NCI-H1436 (cell line): ENCODE measurements at regions not wholly inside any gene's neighbourhood (a gene's known extent, or its start where the extent isn't known, plus 50 kb on each side); places are given as distances from the start of the nearest gene placed in this dataset.
"Not testable (repeated sequence)": the region's sequence is repeated elsewhere in the genome, so short reads cannot be mapped to it uniquely, and the experiment has no call there.

Experiments used
- DNase-seq: peaks from one replicate; lab custom pipeline; 2025; lab: John Stamatoyannopoulos, UW

- no peak for DNase-seq
Measured at GRCh38 chr11:71182791-71183677, 69.3 kb downstream of the SHANK2 start.

GRCh38 chr11:71181566-71181965 lies 70.8 kb downstream of the SHANK2 start:
- DNase-seq, result no peak

GRCh38 chr11:71180694-71181470 lies 71.5 kb downstream of the SHANK2 start:
- no peak for DNase-seq

- no peak for DNase-seq
Measured at GRCh38 chr11:71179877-71180605, 72.3 kb downstream of the SHANK2 start.

GRCh38 chr11:71178076-71178475 lies 74.3 kb downstream of the SHANK2 start:
- no peak for DNase-seq

GRCh38 chr11:71176812-71177211 lies 75.6 kb downstream of the SHANK2 start:
- no peak for DNase-seq

GRCh38 chr11:71173709-71174108 lies 78.7 kb downstream of the SHANK2 start:
- DNase-seq, result no peak

- DNase-seq, result no peak
Measured at GRCh38 chr11:71172680-71173079, 79.7 kb downstream of the SHANK2 start.

- DNase-seq, result no peak
Measured at GRCh38 chr11:71171576-71171975, 80.8 kb downstream of the SHANK2 start.

GRCh38 chr11:71170624-71171423 lies 81.6 kb downstream of the SHANK2 start:
- DNase-seq, result no peak

GRCh38 chr11:71169313-71169712 lies 83.1 kb downstream of the SHANK2 start:
- DNase-seq, result no peak

GRCh38 chr11:71167814-71168213 lies 84.6 kb downstream of the SHANK2 start:
- not testable (repeated sequence) for DNase-seq

- DNase-seq, result no peak
Measured at GRCh38 chr11:71165771-71166170, 86.6 kb downstream of the SHANK2 start.

- DNase-seq, result no peak
Measured at GRCh38 chr11:71164621-71165020, 87.8 kb downstream of the SHANK2 start.

GRCh38 chr11:71164186-71164585 lies 88.2 kb downstream of the SHANK2 start:
- DNase-seq, result no peak

- DNase-seq, result no peak
Measured at GRCh38 chr11:71163371-71163770, 89.0 kb downstream of the SHANK2 start.

- DNase-seq, result no peak
Measured at GRCh38 chr11:71158936-71159335, 93.4 kb downstream of the SHANK2 start.

GRCh38 chr11:71157676-71158075 lies 94.7 kb downstream of the SHANK2 start:
- DNase-seq, result not testable (repeated sequence)

- no peak for DNase-seq
Measured at GRCh38 chr11:71156301-71156700, 96.1 kb downstream of the SHANK2 start.

GRCh38 chr11:71155846-71156245 lies 96.5 kb downstream of the SHANK2 start:
- DNase-seq, result no peak

GRCh38 chr11:71154261-71154805 lies 98.0 kb downstream of the SHANK2 start:
- DNase-seq, result no peak
